Mucosa of descending colon (tissue), 3 donors: ENCODE measurements at regions not wholly inside any gene's neighbourhood (a gene's known extent, or its start where the extent isn't known, plus 50 kb on each side); places are given as distances from the start of the nearest gene placed in this dataset.

Experiments
- ATAC-seq: fragments of 200-7000 bp; cut with Tn5 transposase; one replicate; pipeline ENCODE4 v1.9.1; 2020; ENCODE audit warnings: mild to moderate bottlenecking, moderate library complexity
- DNase-seq, 3 donors: peaks; one replicate each; pipeline ENCODE4 v3.0.0-alpha.2; 2020
- H3K36me3 ChIP-seq: fragments of 200-600 bp; one replicate; pipeline ENCODE4 v1.8.0; 2021; ENCODE audit warnings: low read depth, mild to moderate bottlenecking
- H3K4me1 ChIP-seq: fragments of 200-600 bp; one replicate; pipeline ENCODE4 v1.8.0; 2021; ENCODE audit warnings: low read depth, mild to moderate bottlenecking
- H3K4me3 ChIP-seq: fragments of 200-600 bp; one replicate; pipeline ENCODE4 v1.8.0; 2021; ENCODE audit warnings: mild to moderate bottlenecking
- H3K9me3 ChIP-seq: fragments of 200-600 bp; one replicate; pipeline ENCODE4 v1.8.0; 2021; ENCODE audit warnings: mild to moderate bottlenecking
- intact Hi-C, 2 donors: fragments of 100-400 bp; cut with DNase I in 1 of 2; cut with micrococcal nuclease in 1 of 2; formaldehyde crosslinking; loops; one replicate each; pipeline versions ENCODE4 v1.11.0 to v1.11.1; 2022; cut with DNase I, micrococcal nuclease
- TF ChIP-seq, protein P1 (sequence below): fragments of 200-600 bp; IDR thresholded peaks from one replicate; pipeline ENCODE4 v1.8.0; 2022; ENCODE audit warnings: antibody characterized with exemption, mild to moderate bottlenecking
- donor health status: DM: no; HTN: no; CAD: no; lungs with moderate emphysema.
- donor health status: DM: no; HTN: no; CAD: no.
- donor health status: DM: no; HTN: yes; CAD: no.

DNA sequence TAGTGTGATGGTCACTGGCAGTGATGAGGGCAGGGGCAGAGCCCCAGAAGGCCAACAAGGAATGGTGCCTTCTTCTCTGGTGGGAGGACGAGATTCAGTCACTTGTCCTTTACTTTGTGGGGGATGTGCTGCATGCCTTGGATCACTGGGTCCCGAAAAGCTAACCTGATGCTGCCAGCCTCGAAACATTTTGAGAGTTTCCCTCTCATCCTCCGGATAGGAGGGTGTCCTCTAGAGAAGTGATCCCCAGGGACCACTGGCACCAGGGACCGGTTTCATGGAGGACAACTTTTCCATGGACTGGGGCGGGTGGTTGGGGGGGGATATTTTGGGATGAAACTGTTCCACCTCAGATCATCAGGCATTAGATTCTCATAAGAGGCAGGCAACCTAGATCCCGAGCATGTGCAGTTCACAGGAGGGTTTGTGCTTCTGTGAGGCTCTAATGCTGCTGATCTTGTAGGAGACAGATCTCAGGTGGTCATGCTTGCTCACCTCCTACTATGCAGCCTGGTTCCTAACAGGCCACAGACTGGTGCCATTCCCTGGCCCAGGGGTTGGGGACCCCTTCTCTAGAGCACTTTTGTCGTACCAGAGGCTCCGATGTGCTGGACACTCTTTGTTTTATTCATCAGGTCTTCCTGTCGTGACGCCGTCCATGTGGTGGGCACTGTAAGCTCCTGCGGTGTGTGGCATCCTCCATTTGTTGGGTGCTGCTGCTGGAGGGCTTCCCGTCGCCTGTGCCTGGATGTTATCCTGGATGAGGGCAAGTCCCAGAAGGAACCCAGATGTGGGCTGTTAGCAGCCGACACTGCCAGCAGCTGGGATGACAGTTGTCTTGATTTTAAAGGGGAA is 68.5 kb upstream of the HDAC4 start:
- Histone ChIP-seq H3K9me3 (no peaks in the 10 kb centered on the region), H3K4me1 (no peaks in the 10 kb centered on the region), H3K36me3 (no peaks in the 10 kb centered on the region), H3K4me3 (no peak overlapping the region)
- TF ChIP-seq, protein P1, sequence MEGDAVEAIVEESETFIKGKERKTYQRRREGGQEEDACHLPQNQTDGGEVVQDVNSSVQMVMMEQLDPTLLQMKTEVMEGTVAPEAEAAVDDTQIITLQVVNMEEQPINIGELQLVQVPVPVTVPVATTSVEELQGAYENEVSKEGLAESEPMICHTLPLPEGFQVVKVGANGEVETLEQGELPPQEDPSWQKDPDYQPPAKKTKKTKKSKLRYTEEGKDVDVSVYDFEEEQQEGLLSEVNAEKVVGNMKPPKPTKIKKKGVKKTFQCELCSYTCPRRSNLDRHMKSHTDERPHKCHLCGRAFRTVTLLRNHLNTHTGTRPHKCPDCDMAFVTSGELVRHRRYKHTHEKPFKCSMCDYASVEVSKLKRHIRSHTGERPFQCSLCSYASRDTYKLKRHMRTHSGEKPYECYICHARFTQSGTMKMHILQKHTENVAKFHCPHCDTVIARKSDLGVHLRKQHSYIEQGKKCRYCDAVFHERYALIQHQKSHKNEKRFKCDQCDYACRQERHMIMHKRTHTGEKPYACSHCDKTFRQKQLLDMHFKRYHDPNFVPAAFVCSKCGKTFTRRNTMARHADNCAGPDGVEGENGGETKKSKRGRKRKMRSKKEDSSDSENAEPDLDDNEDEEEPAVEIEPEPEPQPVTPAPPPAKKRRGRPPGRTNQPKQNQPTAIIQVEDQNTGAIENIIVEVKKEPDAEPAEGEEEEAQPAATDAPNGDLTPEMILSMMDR = no peak
- ATAC-seq (no peak), DNase-seq (no peak)
- intact Hi-C loops = no loop called here

DNA sequence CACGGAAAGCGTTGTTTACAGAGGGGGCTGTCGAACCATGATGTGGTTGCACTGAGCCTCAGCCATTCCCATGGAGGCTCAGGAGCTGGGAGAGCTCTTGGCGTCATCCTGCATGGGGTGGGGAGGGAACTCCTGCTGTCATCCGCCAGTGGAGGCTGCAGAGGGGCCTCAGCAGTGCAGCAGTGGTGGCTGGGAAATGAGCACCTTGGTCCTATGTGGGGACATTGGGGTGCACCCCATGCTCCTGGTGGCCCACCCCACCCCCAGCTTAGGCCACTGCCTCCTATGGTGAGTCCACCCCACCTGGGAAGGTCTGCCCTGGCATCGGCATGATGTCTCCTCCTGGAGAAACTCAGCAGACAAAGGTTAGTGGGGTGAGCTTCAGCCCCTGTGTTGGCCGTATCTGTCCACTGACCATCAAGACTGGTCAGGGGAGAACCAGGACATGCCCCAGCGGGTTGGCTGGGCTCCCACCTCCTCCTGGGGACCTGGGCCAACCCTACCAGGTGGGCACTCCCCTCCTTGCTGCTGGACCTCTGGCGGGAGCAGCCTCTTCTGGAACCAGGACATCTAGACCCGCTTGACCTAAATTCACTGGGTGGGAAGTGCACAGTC is 67.8 kb upstream of the HDAC4 start:
- H3K4me3 ChIP-seq = no peak overlapping the region
- intact Hi-C loops = no loop called here
- H3K36me3 ChIP-seq = no peaks in the 10 kb centered on the region
- DNase-seq (no peak), ATAC-seq (no peak)
- TF ChIP-seq, protein P1 = no peak
- no peaks in the 10 kb centered on the region for H3K4me1 ChIP-seq
- H3K9me3 ChIP-seq = no peaks in the 10 kb centered on the region

DNA sequence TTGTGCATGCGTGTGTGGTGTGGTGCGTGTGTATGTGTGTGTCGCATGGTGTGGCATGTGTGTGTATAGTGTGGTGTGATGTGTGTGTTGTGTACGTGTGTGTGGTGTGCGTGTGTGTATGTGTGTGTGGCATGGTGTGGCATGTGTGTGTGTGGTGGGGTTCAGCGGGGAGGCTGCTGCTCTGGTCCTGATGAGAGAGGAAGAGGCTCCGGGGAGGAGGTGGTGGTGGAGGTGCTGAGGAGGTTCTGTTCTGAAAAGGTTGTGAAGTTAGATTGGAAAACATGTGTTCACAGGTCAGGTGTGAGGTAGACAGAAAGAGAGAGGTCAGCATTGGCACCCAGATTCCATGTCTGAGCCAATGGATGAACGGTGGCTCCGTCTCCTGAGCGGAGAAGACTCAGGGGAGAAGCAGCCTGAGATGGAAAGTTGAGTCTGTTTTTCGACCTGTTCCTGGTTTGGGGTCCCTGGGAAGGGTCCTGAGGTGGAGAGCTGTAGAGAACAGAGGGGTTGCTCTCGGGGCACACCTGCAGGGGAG is 67.2 kb upstream of the HDAC4 start:
- DNase-seq = no peak
- H3K36me3 ChIP-seq = no peaks in the 10 kb centered on the region
- intact Hi-C loops = no loop called here
- H3K4me3 ChIP-seq = no peak overlapping the region
- no peaks in the 10 kb centered on the region for H3K9me3 ChIP-seq
- TF ChIP-seq, protein P1 = no peak
- no peak for ATAC-seq
- no peaks in the 10 kb centered on the region for H3K4me1 ChIP-seq

DNA sequence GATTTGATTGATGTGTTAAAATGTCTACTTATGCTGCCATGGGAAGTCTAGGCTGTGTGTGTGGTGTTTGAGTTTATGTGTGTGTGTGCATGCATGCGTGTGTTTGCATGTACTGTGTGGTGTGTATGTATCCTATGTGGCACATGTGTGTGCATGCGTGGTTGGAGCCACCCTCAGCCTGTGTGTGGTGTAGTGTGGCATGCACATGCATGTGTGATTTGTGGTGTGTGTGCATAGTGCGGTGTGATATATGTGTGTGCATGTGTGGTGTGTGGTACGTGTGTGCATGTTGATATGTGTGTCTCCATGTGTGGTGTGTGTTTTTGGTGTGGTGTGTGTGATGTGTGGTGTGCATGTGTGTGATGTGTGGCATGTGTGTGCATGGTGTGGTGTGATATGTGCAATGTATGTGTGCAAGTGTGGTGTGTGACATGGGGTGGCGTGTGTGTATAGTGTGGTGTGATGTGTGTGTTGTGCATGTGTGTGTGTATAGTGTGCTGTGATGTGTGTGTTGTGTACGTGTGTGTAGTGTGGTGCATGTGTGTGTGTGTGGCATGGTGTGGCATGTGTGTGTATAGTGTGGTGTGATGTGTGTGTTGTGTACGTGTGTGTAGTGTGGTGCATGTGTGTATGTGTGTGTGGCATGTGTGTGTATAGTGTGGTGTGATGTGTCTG is 66.6 kb upstream of the HDAC4 start:
- intact Hi-C loops = no loop called here
- H3K4me1 ChIP-seq = no peaks in the 10 kb centered on the region
- TF ChIP-seq, protein P1 = no peak
- H3K36me3 ChIP-seq = no peaks in the 10 kb centered on the region
- no peaks in the 10 kb centered on the region for H3K9me3 ChIP-seq
- H3K4me3 ChIP-seq = no peak overlapping the region
- DNase-seq = no peak
- no peak for ATAC-seq

DNA sequence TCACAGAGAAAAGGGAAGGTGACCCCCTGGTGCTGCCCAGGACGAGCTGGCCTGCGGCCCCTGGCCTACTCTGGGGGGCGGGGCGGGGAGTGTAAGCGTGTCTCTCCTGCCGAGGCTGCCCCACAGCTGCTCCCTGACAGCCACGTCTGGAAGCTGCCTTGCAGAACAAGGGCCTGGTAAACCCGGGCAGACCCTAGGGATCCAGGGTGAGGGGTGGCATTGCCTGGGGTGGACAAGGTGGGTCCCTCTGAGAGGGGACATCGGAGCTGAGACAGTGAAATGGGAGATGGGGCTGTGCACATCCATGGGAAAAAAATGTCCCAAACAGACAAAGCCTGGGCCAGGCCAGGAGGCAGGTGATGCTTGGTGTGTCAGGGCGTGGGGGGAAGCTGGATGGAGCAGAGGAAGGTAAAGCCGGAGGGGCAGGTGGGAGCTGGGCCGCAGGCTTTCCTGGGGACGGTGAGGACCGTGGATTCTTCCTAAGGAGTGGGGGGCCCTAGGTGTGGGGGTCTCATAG is 66.0 kb upstream of the HDAC4 start:
- TF ChIP-seq, protein P1 = no peak
- intact Hi-C loops = no loop called here
- Histone ChIP-seq H3K36me3 (no peaks in the 10 kb centered on the region), H3K4me1 (no peaks in the 10 kb centered on the region), H3K9me3 (no peaks in the 10 kb centered on the region), H3K4me3 (no peak overlapping the region)
- ATAC-seq (no peak), DNase-seq (no peak)
